ENCODE measurements at regions not wholly inside any gene's neighbourhood (a gene's known extent, or its start where the extent isn't known, plus 50 kb on each side); places are given as distances from the start of the nearest gene placed in this dataset.

DNA sequence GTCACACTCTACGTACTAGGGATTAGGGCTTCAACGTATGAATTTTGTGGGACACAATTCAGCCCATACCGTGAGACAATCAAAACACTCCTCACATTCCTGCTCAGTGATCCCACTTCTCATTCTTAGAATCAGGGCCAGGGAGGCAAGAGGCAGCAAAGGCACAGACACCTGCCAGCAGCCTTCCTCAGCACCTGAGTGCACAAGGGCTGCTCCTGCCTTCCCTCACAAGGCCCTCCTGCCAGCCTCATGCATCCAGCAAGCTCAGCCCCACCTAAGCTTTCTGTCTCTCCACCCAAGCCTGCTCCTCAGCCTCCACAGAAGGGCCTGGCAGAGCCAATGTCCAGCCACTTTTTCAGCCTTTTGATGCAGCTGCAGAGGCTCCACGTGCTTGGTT, 141.6 kb downstream of the SP3 start:
- TF ChIP-seq, protein P1, sequence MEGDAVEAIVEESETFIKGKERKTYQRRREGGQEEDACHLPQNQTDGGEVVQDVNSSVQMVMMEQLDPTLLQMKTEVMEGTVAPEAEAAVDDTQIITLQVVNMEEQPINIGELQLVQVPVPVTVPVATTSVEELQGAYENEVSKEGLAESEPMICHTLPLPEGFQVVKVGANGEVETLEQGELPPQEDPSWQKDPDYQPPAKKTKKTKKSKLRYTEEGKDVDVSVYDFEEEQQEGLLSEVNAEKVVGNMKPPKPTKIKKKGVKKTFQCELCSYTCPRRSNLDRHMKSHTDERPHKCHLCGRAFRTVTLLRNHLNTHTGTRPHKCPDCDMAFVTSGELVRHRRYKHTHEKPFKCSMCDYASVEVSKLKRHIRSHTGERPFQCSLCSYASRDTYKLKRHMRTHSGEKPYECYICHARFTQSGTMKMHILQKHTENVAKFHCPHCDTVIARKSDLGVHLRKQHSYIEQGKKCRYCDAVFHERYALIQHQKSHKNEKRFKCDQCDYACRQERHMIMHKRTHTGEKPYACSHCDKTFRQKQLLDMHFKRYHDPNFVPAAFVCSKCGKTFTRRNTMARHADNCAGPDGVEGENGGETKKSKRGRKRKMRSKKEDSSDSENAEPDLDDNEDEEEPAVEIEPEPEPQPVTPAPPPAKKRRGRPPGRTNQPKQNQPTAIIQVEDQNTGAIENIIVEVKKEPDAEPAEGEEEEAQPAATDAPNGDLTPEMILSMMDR (IDR thresholded peaks at IDR 0.05), result no peak
- no peak for TF ChIP-seq ZFX (IDR thresholded peaks at IDR 0.05; ENCODE audit: borderline replicate concordance)
